Thoracic aorta (tissue), 2 donors: ENCODE measurements at regions not wholly inside any gene's neighbourhood (a gene's known extent, or its start where the extent isn't known, plus 50 kb on each side); places are given as distances from the start of the nearest gene placed in this dataset.

Experiments used
- ATAC-seq: fragments of 150-250 bp; one replicate; pipeline ENCODE4 v1.8.0; 2017; ENCODE audit warnings: low read depth; ENCODE audit not compliant: insufficient number of reproducible peaks, low FRiP score
- DNase-seq: peaks from one replicate; pipeline ENCODE4 v3.0.0-alpha.2; 2020; ENCODE audit warnings: low spot score
- H3K27ac ChIP-seq, 2 donors: fragments of 200-600 bp; sonication (generic); 1 replicate in 1 of 2; 2 replicates in 1 of 2; pipeline ENCODE4 v1.5.1; 2016; ENCODE audit warnings: mild to moderate bottlenecking in 2 of 2, moderate library complexity in 2 of 2
- H3K27me3 ChIP-seq: fragments of 200-600 bp; sonication (generic); replicated peaks from 2 replicates; pipeline ENCODE4 v1.6.0; 2016; ENCODE audit warnings: mild to moderate bottlenecking; ENCODE audit not compliant: insufficient read depth
- H3K36me3 ChIP-seq: fragments of 200-600 bp; sonication (generic); one replicate; pipeline ENCODE4 v1.5.1; 2016
- H3K4me1 ChIP-seq, 2 donors: fragments of 200-600 bp; sonication (generic); 1 replicate in 1 of 2; 2 replicates in 1 of 2; pipeline versions ENCODE4 v1.5.1 to v1.6.0; 2016; ENCODE audit warnings: low read depth in 2 of 2, mild to moderate bottlenecking in 1 of 2; ENCODE audit not compliant: control insufficient read depth in 1 of 2
- H3K4me3 ChIP-seq: fragments of 200-600 bp; sonication (generic); 2 replicates; pipeline ENCODE4 v1.5.1; 2016; ENCODE audit warnings: mild to moderate bottlenecking
- H3K9me3 ChIP-seq: fragments of 200-600 bp; sonication (generic); 2 replicates; pipeline ENCODE4 v1.5.1; 2016
- CTCF ChIP-seq: fragments of 200-600 bp; sonication (generic); IDR thresholded peaks from one replicate; pipeline ENCODE4 v1.5.1; 2019; ENCODE audit warnings: antibody characterized with exemption

GRCh38 chr5:90338712-90339372 lies 70.7 kb downstream of the CETN3 start:
- H3K4me1 ChIP-seq: no peaks in the 10 kb centered on the region
- no peaks in the 10 kb centered on the region for H3K27me3 ChIP-seq
- DNase-seq: no peak
- H3K9me3 ChIP-seq: no peaks in the 10 kb centered on the region
- H3K4me3 ChIP-seq: no peak overlapping the region
- ATAC-seq: no peak
- H3K27ac ChIP-seq: no peak overlapping the region
- no peak for TF ChIP-seq CTCF
- H3K36me3 ChIP-seq: no peaks in the 10 kb centered on the region

- no peak for ATAC-seq
- Histone ChIP-seq H3K4me3 (no peak overlapping the region), H3K27me3 (no peaks in the 10 kb centered on the region), H3K27ac (no peak overlapping the region), H3K36me3 (no peaks in the 10 kb centered on the region), H3K9me3 (no peaks in the 10 kb centered on the region), H3K4me1 (no peaks in the 10 kb centered on the region)
- DNase-seq: no peak
- no peak for TF ChIP-seq CTCF
Measured at GRCh38 chr5:90337449-90338052, 72.0 kb downstream of the CETN3 start.

- DNase-seq (no peak), ATAC-seq (no peak)
- TF ChIP-seq CTCF: no peak
- Histone ChIP-seq H3K36me3 (no peaks in the 10 kb centered on the region), H3K4me3 (no peak overlapping the region), H3K9me3 (no peaks in the 10 kb centered on the region), H3K27me3 (no peaks in the 10 kb centered on the region), H3K27ac (no peak overlapping the region), H3K4me1 (no peaks in the 10 kb centered on the region)
Measured at GRCh38 chr5:90336752-90337151, 72.8 kb downstream of the CETN3 start.

- ATAC-seq (no peak), DNase-seq (no peak)
- Histone ChIP-seq H3K36me3 (no peaks in the 10 kb centered on the region), H3K4me3 (no peak overlapping the region), H3K9me3 (no peaks in the 10 kb centered on the region), H3K27ac (no peak overlapping the region), H3K4me1 (no peaks in the 10 kb centered on the region), H3K27me3 (no peaks in the 10 kb centered on the region)
- TF ChIP-seq CTCF: no peak
Measured at GRCh38 chr5:90334741-90335140, 74.8 kb downstream of the CETN3 start.

- Histone ChIP-seq H3K36me3 (no peaks in the 10 kb centered on the region), H3K27me3 (no peaks in the 10 kb centered on the region), H3K4me3 (no peak overlapping the region), H3K9me3 (no peaks in the 10 kb centered on the region), H3K27ac (no peak overlapping the region), H3K4me1 (no peaks in the 10 kb centered on the region)
- DNase-seq (no peak), ATAC-seq (no peak)
- TF ChIP-seq CTCF: no peak
Measured at GRCh38 chr5:90329911-90330310, 79.6 kb downstream of the CETN3 start.
